Osteoblast (primary cell): ENCODE measurements at regions not wholly inside any gene's neighbourhood (a gene's known extent, or its start where the extent isn't known, plus 50 kb on each side); places are given as distances from the start of the nearest gene placed in this dataset.
A peak's percentile ranks its signal among the peaks of the same experiment; 100 is the strongest.

Source experiments
- DNase-seq: peaks from one replicate; pipeline ENCODE4 v3.0.0; 2011; ENCODE audit warnings: low spot score, mixed read lengths; ENCODE audit not compliant: insufficient read length; ENCODE audit errors: missing footprints
- H2AFZ ChIP-seq: 2 replicates; pipeline ENCODE4 v1.6.0; 2011; ENCODE audit warnings: mild to moderate bottlenecking, low read length
- H3K27ac ChIP-seq: 2 replicates; pipeline ENCODE4 v1.5.1; 2011; ENCODE audit warnings: mild to moderate bottlenecking, low read depth, low read length, moderate library complexity
- H3K27me3 ChIP-seq: 2 replicates; pipeline ENCODE4 v1.6.0; 2012; ENCODE audit warnings: mild to moderate bottlenecking, control low read depth, inconsistent platforms, low read length, moderate library complexity; ENCODE audit not compliant: insufficient read depth
- H3K36me3 ChIP-seq: 2 replicates; pipeline ENCODE4 v1.5.1; 2011; ENCODE audit warnings: mild to moderate bottlenecking, low read length, control low read depth, moderate library complexity; ENCODE audit not compliant: insufficient read depth
- H3K4me1 ChIP-seq: 2 replicates; pipeline ENCODE4 v1.5.1; 2011; ENCODE audit warnings: mild to moderate bottlenecking, low read length, control low read depth, moderate library complexity; ENCODE audit not compliant: insufficient read depth
- H3K4me2 ChIP-seq: 2 replicates; pipeline ENCODE4 v1.6.0; 2011; ENCODE audit warnings: mild to moderate bottlenecking, low read length; ENCODE audit not compliant: insufficient read depth
- H3K4me3 ChIP-seq: fragments of 200-600 bp; sonication (generic); 3 replicates; pipeline ENCODE4 v1.5.1; 2012; ENCODE audit warnings: mild to moderate bottlenecking, low read length, inconsistent platforms; ENCODE audit not compliant: insufficient read depth
- H3K79me2 ChIP-seq: 2 replicates; pipeline ENCODE4 v1.6.0; 2012; ENCODE audit warnings: mild to moderate bottlenecking, low read length, control low read depth, inconsistent platforms; ENCODE audit not compliant: insufficient read depth
- H3K9me3 ChIP-seq: 2 replicates; pipeline ENCODE4 v1.5.1; 2011; ENCODE audit warnings: low read depth, low read length, control low read depth
- H4K20me1 ChIP-seq: 2 replicates; pipeline ENCODE4 v1.6.0; 2012; ENCODE audit warnings: mild to moderate bottlenecking, low read length, control low read depth; ENCODE audit not compliant: insufficient read depth
- TF ChIP-seq, protein P1 (sequence below): IDR thresholded peaks from 2 replicates; pipeline ENCODE4 v1.5.1; 2011; ENCODE audit warnings: mild to moderate bottlenecking, low read depth, low read length, moderate library complexity; ENCODE audit errors: extremely low read depth

DNA sequence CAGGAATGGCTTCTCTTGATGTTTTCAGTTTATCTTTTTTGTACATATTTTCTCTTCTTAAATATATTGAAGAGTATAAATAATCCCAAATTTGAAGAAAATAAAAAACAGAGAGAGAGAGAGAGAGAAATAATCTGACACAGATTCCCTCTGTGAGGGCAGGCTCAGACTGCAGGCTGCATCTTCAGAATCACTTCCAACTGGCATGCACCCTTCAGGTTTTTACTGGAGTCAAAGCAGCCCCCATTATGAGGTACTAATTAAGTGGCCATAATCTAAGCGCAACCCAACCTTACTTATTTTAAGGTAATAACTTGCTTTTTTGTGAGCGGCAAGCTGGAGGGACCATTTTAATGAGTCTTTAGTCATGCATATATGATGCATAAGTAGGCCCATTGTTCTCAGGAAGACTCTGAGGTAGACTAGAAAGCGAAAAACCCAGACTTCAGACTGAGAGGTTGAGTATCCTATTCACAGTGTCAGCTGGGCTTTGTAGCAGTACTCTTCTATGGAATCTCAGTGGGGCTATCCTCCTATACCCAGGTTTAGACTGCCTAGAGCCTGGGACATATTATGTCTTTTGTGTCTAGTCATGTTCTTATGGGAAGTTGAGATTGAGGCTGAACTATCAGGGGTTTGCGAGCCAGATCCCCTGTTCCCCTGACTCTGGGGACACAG, 167.4 kb downstream of the SP3 start:
- Histone ChIP-seq H3K4me2 (no peak overlapping the region), H3K4me1 (no peaks in the 10 kb centered on the region), H3K9me3 (no peaks in the 10 kb centered on the region), H3K79me2 (no peaks in the 10 kb centered on the region), H2AFZ (no peak overlapping the region), H4K20me1 (no peaks in the 10 kb centered on the region), H3K36me3 (no peaks in the 10 kb centered on the region), H3K27me3 (peaks cover 41% of the 10 kb centered on the region), H3K27ac (no peak overlapping the region), H3K4me3 (no peak overlapping the region)
- TF ChIP-seq, protein P1, sequence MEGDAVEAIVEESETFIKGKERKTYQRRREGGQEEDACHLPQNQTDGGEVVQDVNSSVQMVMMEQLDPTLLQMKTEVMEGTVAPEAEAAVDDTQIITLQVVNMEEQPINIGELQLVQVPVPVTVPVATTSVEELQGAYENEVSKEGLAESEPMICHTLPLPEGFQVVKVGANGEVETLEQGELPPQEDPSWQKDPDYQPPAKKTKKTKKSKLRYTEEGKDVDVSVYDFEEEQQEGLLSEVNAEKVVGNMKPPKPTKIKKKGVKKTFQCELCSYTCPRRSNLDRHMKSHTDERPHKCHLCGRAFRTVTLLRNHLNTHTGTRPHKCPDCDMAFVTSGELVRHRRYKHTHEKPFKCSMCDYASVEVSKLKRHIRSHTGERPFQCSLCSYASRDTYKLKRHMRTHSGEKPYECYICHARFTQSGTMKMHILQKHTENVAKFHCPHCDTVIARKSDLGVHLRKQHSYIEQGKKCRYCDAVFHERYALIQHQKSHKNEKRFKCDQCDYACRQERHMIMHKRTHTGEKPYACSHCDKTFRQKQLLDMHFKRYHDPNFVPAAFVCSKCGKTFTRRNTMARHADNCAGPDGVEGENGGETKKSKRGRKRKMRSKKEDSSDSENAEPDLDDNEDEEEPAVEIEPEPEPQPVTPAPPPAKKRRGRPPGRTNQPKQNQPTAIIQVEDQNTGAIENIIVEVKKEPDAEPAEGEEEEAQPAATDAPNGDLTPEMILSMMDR = no peak
- DNase-seq = no peak

GRCh38 chr2:173802518-173802917, 162.7 kb downstream of the SP3 start:
- H3K27ac ChIP-seq = no peak overlapping the region
- no peak overlapping the region for H3K4me3 ChIP-seq
- peaks cover 33% of the 10 kb centered on the region for H3K27me3 ChIP-seq
- no peaks in the 10 kb centered on the region for H3K9me3 ChIP-seq
- H4K20me1 ChIP-seq = no peaks in the 10 kb centered on the region
- no peaks in the 10 kb centered on the region for H3K36me3 ChIP-seq
- TF ChIP-seq, protein P1 = no peak
- no peaks in the 10 kb centered on the region for H3K79me2 ChIP-seq
- no peaks in the 10 kb centered on the region for H3K4me1 ChIP-seq
- no peak overlapping the region for H3K4me2 ChIP-seq
- H2AFZ ChIP-seq = no peak overlapping the region
- DNase-seq = no peak

GRCh38 chr2:173803449-173803848, 161.7 kb downstream of the SP3 start:
- H3K9me3 ChIP-seq = no peaks in the 10 kb centered on the region

GRCh38 chr2:173806761-173807160, 158.4 kb downstream of the SP3 start:
- Histone ChIP-seq H3K27ac (no peak overlapping the region), H3K79me2 (no peaks in the 10 kb centered on the region), H4K20me1 (no peaks in the 10 kb centered on the region), H3K27me3 (peaks cover 5% of the 10 kb centered on the region), H3K9me3 (no peaks in the 10 kb centered on the region), H3K4me2 (no peak overlapping the region), H3K36me3 (no peaks in the 10 kb centered on the region), H3K4me1 (no peaks in the 10 kb centered on the region), H2AFZ (no peak overlapping the region), H3K4me3 (no peak overlapping the region)
- DNase-seq = peak; percentile 71
- TF ChIP-seq, protein P1 = no peak

More at GRCh38 chr2:173803449-173803848, 161.7 kb downstream of the SP3 start:
- DNase-seq = no peak
- no peaks in the 10 kb centered on the region for H3K36me3 ChIP-seq
- no peaks in the 10 kb centered on the region for H4K20me1 ChIP-seq
- no peak overlapping the region for H3K4me2 ChIP-seq
- no peaks in the 10 kb centered on the region for H3K4me1 ChIP-seq
- H3K79me2 ChIP-seq = no peaks in the 10 kb centered on the region
- H3K27ac ChIP-seq = no peak overlapping the region
- no peak overlapping the region for H2AFZ ChIP-seq
- no peak overlapping the region for H3K4me3 ChIP-seq
- TF ChIP-seq, protein P1 = no peak
- peaks cover 30% of the 10 kb centered on the region for H3K27me3 ChIP-seq
